Common myeloid progenitor, CD34-positive (primary cell): ENCODE measurements at regions not wholly inside any gene's neighbourhood (a gene's known extent, or its start where the extent isn't known, plus 50 kb on each side); places are given as distances from the start of the nearest gene placed in this dataset.

ENCODE experiments used
- CTCF ChIA-PET: fragments of 350-600 bp; sonication (Branson Sonifier 250); formaldehyde crosslinking; loops from one replicate; lab custom pipeline; 2021; ENCODE audit warnings: antibody characterized with exemption; lab: Charles Lee
- POLR2A ChIA-PET: fragments of 350-600 bp; sonication (Branson Sonifier 250); formaldehyde crosslinking; loops from one replicate; lab custom pipeline; 2021; ENCODE audit warnings: antibody characterized with exemption; lab: Charles Lee
- DNase-seq, 3 donors: peaks; one replicate each; pipeline versions ENCODE4 v3.0.0 to v3.0.0-alpha.2; 2013
- H3K27ac ChIP-seq, 2 experiments: 1 replicate in 1 of 2; 2 replicates in 1 of 2; pipeline ENCODE4 v1.7.0; 2013; ENCODE audit warnings: inconsistent platforms in 2 of 2, low read length in 2 of 2, mild to moderate bottlenecking in 2 of 2, low read depth in 1 of 2, moderate library complexity in 1 of 2; ENCODE audit not compliant: severe bottlenecking in 2 of 2, insufficient read depth in 1 of 2, poor library complexity in 1 of 2
- H3K27me3 ChIP-seq, 5 experiments: replicated peaks in 2 of 5; 1 replicate in 3 of 5; 2 replicates in 2 of 5; pipeline versions ENCODE4 v1.6.1 to v1.7.0; 2013; ENCODE audit warnings: low read length in 4 of 5, mild to moderate bottlenecking in 2 of 5, moderate library complexity in 2 of 5, inconsistent platforms in 1 of 5; ENCODE audit not compliant: insufficient read depth in 5 of 5, control insufficient read depth in 4 of 5
- H3K36me3 ChIP-seq, 4 experiments: 1 replicate in 2 of 4; 2 replicates in 2 of 4; pipeline versions ENCODE4 v1.6.1 to v1.7.0; 2013; ENCODE audit warnings: low read length in 3 of 4, control low read depth in 1 of 4, mild to moderate bottlenecking in 1 of 4; ENCODE audit not compliant: control insufficient read depth in 4 of 4, insufficient read depth in 4 of 4
- H3K4me1 ChIP-seq, 4 experiments: 1 replicate in 3 of 4; 2 replicates in 1 of 4; pipeline versions ENCODE4 v1.6.1 to v1.7.1; 2013; ENCODE audit warnings: low read length in 3 of 4, mild to moderate bottlenecking in 3 of 4, control low read depth in 1 of 4, inconsistent platforms in 1 of 4, moderate library complexity in 1 of 4; ENCODE audit not compliant: control insufficient read depth in 4 of 4, insufficient read depth in 4 of 4; ENCODE audit errors: control extremely low read depth in 1 of 4
- H3K4me3 ChIP-seq, 7 experiments: 1 replicate in 4 of 7; 2 replicates in 3 of 7; pipeline versions ENCODE4 v1.5.1 to v1.7.0; 2013; ENCODE audit warnings: mild to moderate bottlenecking in 7 of 7, low read length in 6 of 7, moderate library complexity in 6 of 7, inconsistent platforms in 2 of 7, low read depth in 2 of 7, control low read depth in 1 of 7; ENCODE audit not compliant: insufficient read depth in 4 of 7, control insufficient read depth in 1 of 7; ENCODE audit errors: extremely low read depth in 1 of 7
- H3K9me3 ChIP-seq, 5 experiments: 1 replicate in 4 of 5; 2 replicates in 1 of 5; pipeline versions ENCODE4 v1.6.1 to v1.7.1; 2013; ENCODE audit warnings: low read length in 4 of 5, mild to moderate bottlenecking in 2 of 5, inconsistent platforms in 1 of 5, low read depth in 1 of 5, moderate library complexity in 1 of 5; ENCODE audit not compliant: control insufficient read depth in 4 of 5, insufficient read depth in 2 of 5; ENCODE audit errors: control extremely low read depth in 1 of 5
- WGBS: methylation state at CpG from one replicate; pipeline ENCODE4 v1.1.5; 2013; ENCODE audit not compliant: insufficient coverage; 5-methylcytosine and 5-hydroxymethylcytosine counted together

GRCh38 chr1:43037466-43037865 is 78.8 kb upstream of the SLC2A1 start:
- Histone ChIP-seq H3K4me3 (no peak overlapping the region), H3K27ac (no peak overlapping the region), H3K36me3 (no peaks in the 10 kb centered on the region), H3K9me3 (no peaks in the 10 kb centered on the region), H3K27me3 (no peaks in the 10 kb centered on the region), H3K4me1 (peaks cover 0 to 3% (median under 1%) of the 10 kb centered on the region in 4 experiments)
- no peak for DNase-seq
- ChIA-PET CTCF (interaction anchor here (0.9 kb wide), 1 partner anchor 124 kb away, joined by 3 read pairs; no protein-coding TSS in a partner anchor), POLR2A (no interaction called here)
- 97% methylated on average over 6 of the region's 6 CpGs for WGBS

DNA sequence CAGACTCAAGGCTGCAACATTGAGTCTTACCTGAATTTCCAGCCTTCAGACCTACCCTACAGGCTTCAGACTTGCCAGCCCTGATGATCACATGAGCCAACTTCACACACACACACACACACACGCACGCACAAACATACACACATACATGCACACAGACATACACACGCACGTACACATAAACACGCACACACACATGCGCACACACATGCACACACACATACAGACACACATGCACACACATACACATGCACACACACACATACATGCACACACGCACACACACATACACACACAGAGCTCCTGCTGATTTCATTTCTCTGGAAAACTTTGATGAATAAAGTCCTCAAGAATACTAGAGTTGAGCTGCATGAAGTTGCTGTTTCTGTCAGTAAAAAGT is 78.3 kb upstream of the SLC2A1 start:
- POLR2A ChIA-PET = no interaction called here

DNA sequence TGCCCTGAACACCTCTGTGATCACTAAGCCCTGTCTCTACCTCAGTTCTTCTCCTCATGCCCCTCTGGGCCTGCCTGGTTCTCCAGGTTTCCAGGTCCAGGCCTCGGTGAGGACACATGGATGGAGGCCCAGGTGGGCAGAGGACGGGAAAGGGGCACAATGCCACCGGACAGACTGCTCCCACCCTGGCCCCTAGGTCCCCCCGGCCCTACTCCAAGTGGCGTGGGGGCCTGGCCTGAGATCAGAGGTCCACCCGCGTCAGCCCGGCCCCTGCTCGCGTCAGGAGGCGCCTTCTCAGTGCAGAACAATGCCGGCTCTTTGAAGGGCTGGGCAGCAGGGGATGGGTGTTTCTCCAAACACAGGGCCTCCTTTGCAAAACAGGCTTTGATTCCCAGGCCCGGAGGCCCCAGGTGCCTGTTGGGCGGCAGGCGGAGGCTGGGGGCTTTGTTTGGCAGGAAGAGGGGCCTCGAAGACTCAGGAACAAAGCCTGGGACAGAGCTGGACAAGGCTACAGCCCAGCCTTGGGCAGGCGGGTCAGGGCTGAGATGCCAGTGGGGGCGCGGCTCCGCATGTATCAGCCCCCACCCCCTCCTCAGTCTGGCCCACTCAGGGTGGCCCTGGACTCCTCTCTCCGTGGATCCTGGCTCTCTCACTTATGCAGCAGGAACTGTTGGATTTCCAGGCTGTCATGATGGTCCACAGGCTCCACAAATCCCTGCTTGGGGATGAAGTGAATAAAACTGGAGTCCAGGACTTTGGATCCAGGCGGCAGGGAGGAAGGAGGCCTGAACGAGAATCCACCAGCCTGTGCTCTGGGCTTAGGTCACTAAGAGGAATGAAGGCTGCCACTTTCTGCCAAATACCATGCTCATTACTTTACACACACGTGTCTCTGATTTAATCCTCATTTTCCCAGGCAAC is 77.4 kb upstream of the SLC2A1 start:
- H3K27me3 ChIP-seq = no peaks in the 10 kb centered on the region
- CTCF ChIA-PET = interaction anchor here (1.3 kb wide), 1 partner anchor 8 kb away, joined by 3 read pairs; no protein-coding TSS in a partner anchor

More for the DNA sequence above, 78.3 kb upstream of the SLC2A1 start:
- no peak overlapping the region for H3K27ac ChIP-seq
- H3K4me3 ChIP-seq = no peak overlapping the region
- WGBS = 76% methylated on average over 5 of the region's 7 CpGs
- H3K4me1 ChIP-seq = peaks cover 0 to 3% (median under 1%) of the 10 kb centered on the region in 4 experiments
- DNase-seq = no peak
- CTCF ChIA-PET = interaction anchor here (0.9 kb wide), 1 partner anchor 124 kb away, joined by 3 read pairs; no protein-coding TSS in a partner anchor
- H3K27me3 ChIP-seq = no peaks in the 10 kb centered on the region
- H3K9me3 ChIP-seq = no peaks in the 10 kb centered on the region
- no peaks in the 10 kb centered on the region for H3K36me3 ChIP-seq

DNA sequence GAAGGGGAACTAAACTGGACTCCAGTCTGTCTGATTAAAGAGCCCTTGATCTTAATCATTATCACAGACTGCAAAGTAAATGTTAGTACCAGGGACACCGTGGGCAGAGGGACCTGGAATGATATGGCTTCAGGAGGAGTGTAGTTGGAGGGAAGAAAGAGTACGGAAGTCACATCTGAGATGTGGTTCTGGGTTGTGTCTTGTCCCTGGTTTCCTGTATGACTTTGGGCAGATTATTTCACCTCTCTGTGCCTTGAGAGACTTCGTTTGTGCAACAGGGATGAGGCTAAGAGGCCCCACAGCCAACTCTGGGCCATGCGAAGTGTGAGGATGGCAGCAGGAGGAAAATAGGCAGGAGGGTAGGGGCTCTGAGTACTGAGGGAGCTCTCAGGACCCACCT is 76.1 kb upstream of the SLC2A1 start:
- 83% methylated on average over 2 of the region's 4 CpGs for WGBS
- Histone ChIP-seq H3K36me3 (no peaks in the 10 kb centered on the region), H3K27ac (no peak overlapping the region), H3K4me1 (peaks cover 0 to 3% (median under 1%) of the 10 kb centered on the region in 4 experiments), H3K27me3 (no peaks in the 10 kb centered on the region), H3K4me3 (no peak overlapping the region), H3K9me3 (no peaks in the 10 kb centered on the region)
- ChIA-PET CTCF (interaction anchor here (1.0 to 1.3 kb wide), 3 partner anchors 10 to 64 kb away, joined by 3 read pairs; no protein-coding TSS in a partner anchor), POLR2A (no interaction called here)
- DNase-seq = peak in 2 of 3 donors; percentile 14 to 18

More for the DNA sequence above, 77.4 kb upstream of the SLC2A1 start:
- no peaks in the 10 kb centered on the region for H3K36me3 ChIP-seq
- POLR2A ChIA-PET = interaction anchor here (0.8 kb wide), 1 partner anchor 108 kb away, joined by 4 read pairs; no protein-coding TSS in a partner anchor
- H3K9me3 ChIP-seq = no peaks in the 10 kb centered on the region
- H3K4me1 ChIP-seq = peaks cover 0 to 3% (median under 1%) of the 10 kb centered on the region in 4 experiments
- 98% methylated on average over 24 of the region's 24 CpGs for WGBS
- no peak for DNase-seq
- no peak overlapping the region for H3K27ac ChIP-seq
- H3K4me3 ChIP-seq = no peak overlapping the region

- no CpG with 5 or more reads among the region's 3 CpGs for WGBS
- Histone ChIP-seq H3K4me1 (peaks cover 0 to 3% (median under 1%) of the 10 kb centered on the region in 4 experiments), H3K27ac (no peak overlapping the region), H3K4me3 (no peak overlapping the region), H3K9me3 (no peaks in the 10 kb centered on the region), H3K27me3 (peaks cover 0 to 1% (median 0%) of the 10 kb centered on the region in 5 experiments), H3K36me3 (no peaks in the 10 kb centered on the region)
- no peak for DNase-seq
- ChIA-PET CTCF (interaction anchor here (1.0 to 1.7 kb wide), 4 partner anchors 11 to 122 kb away, joined by 3 to 5 read pairs (median 3); no protein-coding TSS in a partner anchor), POLR2A (interaction anchor here (0.6 kb wide), 1 partner anchor 155 kb away, joined by 4 read pairs; no protein-coding TSS in a partner anchor)
Measured at GRCh38 chr1:43034195-43034658, 75.6 kb upstream of the SLC2A1 start.

- 96% methylated on average over 13 of the region's 14 CpGs for WGBS
- ChIA-PET POLR2A (no interaction called here), CTCF (interaction anchor here (0.6 kb wide), 1 partner anchor 435 kb away, joined by 3 read pairs; no protein-coding TSS in a partner anchor)
- no peaks in the 10 kb centered on the region for H3K36me3 ChIP-seq
- peaks cover 0 to 2% (median 0%) of the 10 kb centered on the region in 5 experiments for H3K27me3 ChIP-seq
- H3K4me3 ChIP-seq = no peak overlapping the region
- no peak overlapping the region for H3K27ac ChIP-seq
- no peak for DNase-seq
- peaks cover 0 to 3% (median under 1%) of the 10 kb centered on the region in 4 experiments for H3K4me1 ChIP-seq
- no peaks in the 10 kb centered on the region for H3K9me3 ChIP-seq
Measured at GRCh38 chr1:43031316-43032203, 72.9 kb upstream of the SLC2A1 start.
